Type B pancreatic cell (in vitro differentiated cells): ENCODE measurements at regions not wholly inside any gene's neighbourhood (a gene's known extent, or its start where the extent isn't known, plus 50 kb on each side); places are given as distances from the start of the nearest gene placed in this dataset.

Experiments
- DNase-seq: peaks from one replicate; pipeline ENCODE4 v3.0.0; 2021; ENCODE audit warnings: mixed read lengths; ENCODE audit not compliant: unreplicated experiment; ENCODE audit errors: extremely low spot score
- H3K27ac Mint-ChIP-seq: 2 replicates; pipeline ENCODE4 v1.8.0; 2021; ENCODE audit warnings: mild to moderate bottlenecking, mixed read lengths
- H3K27me3 Mint-ChIP-seq: 2 replicates; pipeline ENCODE4 v1.8.0; 2021; ENCODE audit warnings: mixed read lengths
- H3K36me3 Mint-ChIP-seq: 2 replicates; pipeline ENCODE4 v1.8.0; 2021; ENCODE audit warnings: mixed read lengths
- H3K4me1 Mint-ChIP-seq: one replicate; pipeline ENCODE4 v1.8.0; 2021; ENCODE audit warnings: mixed read lengths; ENCODE audit not compliant: unreplicated experiment
- H3K4me3 Mint-ChIP-seq: 2 replicates; pipeline ENCODE4 v1.8.0; 2021; ENCODE audit warnings: mild to moderate bottlenecking, mixed read lengths
- H3K9me3 Mint-ChIP-seq: 2 replicates; pipeline ENCODE4 v1.8.0; 2021; ENCODE audit warnings: mixed read lengths
- CTCF ChIP-seq: fragments of 200-600 bp; sonication (generic); conservative IDR thresholded peaks from 2 replicates; pipeline ENCODE4 v1.5.0; 2021; ENCODE audit warnings: antibody characterized with exemption, mild to moderate bottlenecking

- no peak for DNase-seq
- H3K27ac Mint-ChIP-seq = no peak overlapping the region
- H3K27me3 Mint-ChIP-seq = peaks cover 3% of the 10 kb centered on the region
- H3K36me3 Mint-ChIP-seq = no peaks in the 10 kb centered on the region
- no peak for TF ChIP-seq CTCF
- no peaks in the 10 kb centered on the region for H3K9me3 Mint-ChIP-seq
- H3K4me3 Mint-ChIP-seq = no peak overlapping the region
- no peaks in the 10 kb centered on the region for H3K4me1 Mint-ChIP-seq
Observed at GRCh38 chr17:71488851-71489250, 632.0 kb upstream of the SOX9 start.

- no peaks in the 10 kb centered on the region for H3K4me1 Mint-ChIP-seq
- no peaks in the 10 kb centered on the region for H3K36me3 Mint-ChIP-seq
- H3K27ac Mint-ChIP-seq = no peak overlapping the region
- H3K4me3 Mint-ChIP-seq = no peak overlapping the region
- TF ChIP-seq CTCF = no peak
- no peak for DNase-seq
- H3K27me3 Mint-ChIP-seq = peaks cover 4% of the 10 kb centered on the region
- H3K9me3 Mint-ChIP-seq = no peaks in the 10 kb centered on the region
Observed at GRCh38 chr17:71494062-71494855, 626.6 kb upstream of the SOX9 start.

DNA sequence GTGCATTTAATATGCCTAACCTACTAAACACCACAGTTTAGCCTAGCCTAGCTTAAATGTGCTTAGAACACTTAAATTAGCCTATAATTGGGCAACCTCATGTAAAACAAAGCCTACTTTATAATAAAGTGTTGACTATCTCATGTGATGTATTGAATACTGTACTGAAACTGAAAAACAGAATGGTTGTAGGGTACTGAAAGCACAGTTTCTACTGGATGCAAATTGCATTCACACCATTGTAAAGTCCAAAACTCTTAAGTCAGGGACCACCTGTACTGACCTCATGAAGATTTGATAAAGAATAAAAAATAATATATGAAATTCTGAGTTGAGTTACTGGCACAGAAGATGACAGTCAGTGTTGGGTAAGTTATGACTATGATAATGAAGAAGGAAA lies 625.4 kb upstream of the SOX9 start:
- H3K9me3 Mint-ChIP-seq = no peaks in the 10 kb centered on the region

DNA sequence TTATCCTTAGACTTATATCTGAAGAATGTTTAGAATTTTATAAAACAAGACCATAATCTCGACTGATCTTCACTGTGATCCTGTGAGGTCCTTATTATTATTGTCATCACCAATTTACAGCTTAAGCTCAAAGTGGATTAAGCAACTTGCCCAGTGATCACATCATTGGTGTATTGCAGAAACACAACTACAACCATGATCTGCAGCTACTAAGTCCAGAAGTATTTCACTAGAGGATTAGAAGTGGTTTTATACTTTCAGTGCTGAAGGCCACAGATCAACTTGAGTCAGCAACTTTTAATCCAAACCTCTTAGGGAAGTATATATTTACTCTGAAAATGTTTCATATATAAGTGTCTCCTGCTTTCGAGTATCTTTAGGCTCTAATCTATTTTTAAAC lies 624.3 kb upstream of the SOX9 start:
- peaks cover 4% of the 10 kb centered on the region for H3K27me3 Mint-ChIP-seq
- no peaks in the 10 kb centered on the region for H3K9me3 Mint-ChIP-seq
- H3K4me3 Mint-ChIP-seq = no peak overlapping the region
- no peak overlapping the region for H3K27ac Mint-ChIP-seq
- peaks cover 4% of the 10 kb centered on the region for H3K4me1 Mint-ChIP-seq
- TF ChIP-seq CTCF = no peak
- H3K36me3 Mint-ChIP-seq = no peaks in the 10 kb centered on the region
- no peak for DNase-seq

More for the DNA sequence above, 625.4 kb upstream of the SOX9 start:
- peaks cover 4% of the 10 kb centered on the region for H3K27me3 Mint-ChIP-seq
- H3K36me3 Mint-ChIP-seq = no peaks in the 10 kb centered on the region
- no peaks in the 10 kb centered on the region for H3K4me1 Mint-ChIP-seq
- no peak for TF ChIP-seq CTCF
- no peak for DNase-seq
- H3K4me3 Mint-ChIP-seq = no peak overlapping the region
- H3K27ac Mint-ChIP-seq = no peak overlapping the region

DNA sequence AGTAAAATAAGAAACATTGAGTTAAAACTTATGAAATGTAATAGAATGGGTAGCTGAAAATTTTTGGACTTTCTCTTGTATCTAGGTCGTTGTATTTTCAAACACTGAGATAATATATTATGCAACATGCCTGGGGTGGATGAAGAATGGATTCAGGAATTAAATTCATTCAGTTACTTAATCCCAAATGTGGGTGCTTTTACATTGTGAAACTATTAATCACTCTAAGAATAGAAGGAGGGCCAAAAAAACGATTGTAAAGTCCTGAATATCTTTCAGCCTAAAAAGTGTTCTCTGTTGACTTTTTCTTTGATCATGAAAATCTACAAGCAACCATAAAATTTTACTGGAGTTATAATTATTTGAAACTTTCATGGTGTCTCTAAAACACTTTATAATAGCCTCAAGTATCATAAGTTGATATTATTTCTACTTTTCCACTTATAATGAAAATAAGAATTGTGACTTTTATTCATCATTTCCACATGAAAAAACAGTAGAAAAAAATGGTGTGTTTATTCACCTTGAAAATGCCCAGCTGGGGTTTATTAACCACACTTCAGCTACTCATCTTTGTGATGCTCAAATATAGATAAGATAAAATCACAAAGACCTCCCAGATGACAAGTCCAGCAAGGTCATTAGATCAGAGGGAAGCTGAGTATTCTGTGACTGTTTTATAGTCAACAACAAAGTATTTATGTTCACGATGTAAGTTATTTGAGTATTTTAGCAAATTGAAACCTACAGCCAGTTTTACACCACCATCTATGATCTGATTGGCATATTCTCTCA lies 619.9 kb upstream of the SOX9 start:
- H3K4me3 Mint-ChIP-seq = no peak overlapping the region
- no peaks in the 10 kb centered on the region for H3K9me3 Mint-ChIP-seq
- peaks cover 4% of the 10 kb centered on the region for H3K27me3 Mint-ChIP-seq
- TF ChIP-seq CTCF = no peak
- no peak overlapping the region for H3K27ac Mint-ChIP-seq
- H3K4me1 Mint-ChIP-seq = peaks cover 4% of the 10 kb centered on the region
- no peak for DNase-seq
- no peaks in the 10 kb centered on the region for H3K36me3 Mint-ChIP-seq
